H1 (cell line): ENCODE measurements at regions not wholly inside any gene's neighbourhood (a gene's known extent, or its start where the extent isn't known, plus 50 kb on each side); places are given as distances from the start of the nearest gene placed in this dataset.

ENCODE experiments used
- CTCF ChIA-PET: fragments of 300-600 bp; sonication (Branson Sonifier 250); formaldehyde crosslinking; loops from one replicate; lab custom pipeline; 2021; ENCODE audit not compliant: partially characterized antibody; lab: Charles Lee
- POLR2A ChIA-PET: fragments of 300-600 bp; sonication (Branson Sonifier 250); formaldehyde crosslinking; loops from one replicate; lab custom pipeline; 2021; ENCODE audit warnings: inconsistent platforms; ENCODE audit not compliant: partially characterized antibody; lab: Charles Lee
- DNase-seq, 2 experiments: peaks; one replicate each; pipeline versions ENCODE4 v3.0.0 to v3.0.0-alpha.2; 2010 to 2022; ENCODE audit warnings: low spot score in 2 of 2, low read depth in 1 of 2, mixed read lengths in 1 of 2
- FAIRE-seq: peaks from 2 replicates; lab custom pipeline; 2011; peaks lifted over from hg19 to GRCh38; lab: Jason Lieb, UNC
- H2AFZ ChIP-seq: 2 replicates; pipeline ENCODE4 v1.8.1; 2012; ENCODE audit warnings: low read length, inconsistent platforms
- H2AK5ac ChIP-seq: 2 replicates; pipeline ENCODE4 v1.6.1; 2013; ENCODE audit warnings: low read depth, low read length
- H2BK120ac ChIP-seq: replicated peaks from 2 replicates; pipeline ENCODE3; 2013; ENCODE audit warnings: low read depth, low read length, inconsistent platforms
- H2BK12ac ChIP-seq: 2 replicates; pipeline ENCODE4 v1.6.1; 2013; ENCODE audit warnings: low read depth, low read length
- H2BK15ac ChIP-seq: 2 replicates; pipeline ENCODE4 v1.6.1; 2013; ENCODE audit warnings: low read length
- H2BK20ac ChIP-seq: 2 replicates; pipeline ENCODE4 v1.6.1; 2013; ENCODE audit warnings: low read length
- H2BK5ac ChIP-seq: 2 replicates; pipeline ENCODE4 v1.6.1; 2013; ENCODE audit warnings: low read depth, low read length
- H3K14ac ChIP-seq: 2 replicates; pipeline ENCODE4 v1.6.1; 2013; ENCODE audit warnings: inconsistent platforms; ENCODE audit not compliant: insufficient read length
- H3K18ac ChIP-seq: 2 replicates; pipeline ENCODE4 v1.6.1; 2013; ENCODE audit warnings: low read length; ENCODE audit errors: extremely low read depth
- H3K23ac ChIP-seq: 2 replicates; pipeline ENCODE4 v1.6.1; 2013; ENCODE audit warnings: inconsistent platforms; ENCODE audit not compliant: insufficient read length
- H3K23me2 ChIP-seq: 2 replicates; pipeline ENCODE4 v1.6.1; 2013; ENCODE audit warnings: low read depth, low read length
- H3K27ac ChIP-seq: 2 replicates; pipeline ENCODE4 v1.6.1; 2011; ENCODE audit warnings: low read depth, low read length, inconsistent platforms
- H3K27me3 ChIP-seq, 4 experiments: replicated peaks in 1 of 4; 1 replicate in 1 of 4; 2 replicates in 3 of 4; pipeline versions ENCODE4 v1.6.1 to v1.8.1; 2011 to 2013; ENCODE audit warnings: low read length in 3 of 4, mild to moderate bottlenecking in 3 of 4, inconsistent platforms in 2 of 4, mixed read lengths in 2 of 4, moderate library complexity in 1 of 4; ENCODE audit not compliant: control insufficient read depth in 3 of 4, insufficient read depth in 3 of 4; ENCODE audit errors: extremely low read depth in 1 of 4
- H3K36me3 ChIP-seq, 4 experiments: 2 replicates each; pipeline versions ENCODE4 v1.6.1 to v1.8.1; 2011 to 2013; ENCODE audit warnings: mild to moderate bottlenecking in 4 of 4, low read length in 3 of 4, moderate library complexity in 2 of 4, control low read depth in 1 of 4, inconsistent platforms in 1 of 4; ENCODE audit not compliant: insufficient read depth in 4 of 4, control insufficient read depth in 2 of 4
- H3K4ac ChIP-seq: replicated peaks from 2 replicates; pipeline ENCODE3; 2013; ENCODE audit warnings: low read length, low read depth, mixed read lengths, inconsistent platforms; ENCODE audit not compliant: insufficient read length
- H3K4me1 ChIP-seq, 4 experiments: replicated peaks in 1 of 4; 1 replicate in 1 of 4; 2 replicates in 3 of 4; pipeline versions ENCODE4 v1.6.1 to v1.8.1; 2011 to 2013; ENCODE audit warnings: low read length in 3 of 4, inconsistent platforms in 2 of 4, mixed read lengths in 1 of 4; ENCODE audit not compliant: insufficient read depth in 4 of 4, control insufficient read depth in 3 of 4
- H3K4me2 ChIP-seq, 2 experiments: 2 replicates each; pipeline versions ENCODE4 v1.6.1 to v1.8.1; 2011 to 2013; ENCODE audit warnings: low read depth in 2 of 2, low read length in 2 of 2, control low read depth in 1 of 2, inconsistent platforms in 1 of 2, mild to moderate bottlenecking in 1 of 2; ENCODE audit not compliant: insufficient read depth in 1 of 2
- H3K4me3 ChIP-seq, 4 experiments: fragments of 200-600, 300-600 bp in 1 of 4; sonication (generic), shearing (Covaris generic), sonication (Bioruptor Twin) in 1 of 4; 2 replicates each; pipeline versions ENCODE4 v1.5.1 to v1.8.1; 2011 to 2016; ENCODE audit warnings: low read length in 4 of 4, low read depth in 3 of 4, control low read depth in 2 of 4, inconsistent platforms in 2 of 4, mild to moderate bottlenecking in 2 of 4, mixed read lengths in 1 of 4, moderate library complexity in 1 of 4; ENCODE audit not compliant: insufficient read depth in 2 of 4; ENCODE audit errors: extremely low read depth in 1 of 4
- H3K56ac ChIP-seq: replicated peaks from 2 replicates; pipeline ENCODE3; 2013; ENCODE audit warnings: low read depth, mild to moderate bottlenecking, mixed read lengths, low read length, inconsistent platforms; ENCODE audit not compliant: insufficient read length
- H3K79me1 ChIP-seq: 2 replicates; pipeline ENCODE4 v1.6.1; 2013; ENCODE audit warnings: low read depth, low read length, control low read depth
- H3K79me2 ChIP-seq, 2 experiments: 2 replicates each; pipeline versions ENCODE4 v1.6.1 to v1.8.1; 2012 to 2013; ENCODE audit warnings: low read length in 2 of 2, mild to moderate bottlenecking in 2 of 2, inconsistent platforms in 1 of 2; ENCODE audit not compliant: insufficient read depth in 2 of 2, control insufficient read depth in 1 of 2
- H3K9ac ChIP-seq, 4 experiments: replicated peaks in 1 of 4; 1 replicate in 1 of 4; 2 replicates in 3 of 4; pipeline versions ENCODE4 v1.6.1 to v1.8.1; 2011 to 2013; ENCODE audit warnings: low read depth in 3 of 4, low read length in 3 of 4, control low read depth in 2 of 4, mild to moderate bottlenecking in 2 of 4, moderate library complexity in 2 of 4, inconsistent platforms in 1 of 4; ENCODE audit errors: extremely low read depth in 1 of 4
- H3K9me3 ChIP-seq, 2 experiments: 2 replicates each; pipeline versions ENCODE4 v1.6.1 to v1.8.1; 2012 to 2013; ENCODE audit warnings: mild to moderate bottlenecking in 2 of 2, moderate library complexity in 2 of 2, control low read depth in 1 of 2, inconsistent platforms in 1 of 2, low read depth in 1 of 2, low read length in 1 of 2, mixed read lengths in 1 of 2; ENCODE audit not compliant: insufficient read depth in 2 of 2
- H4K20me1 ChIP-seq, 2 experiments: replicated peaks in 1 of 2; 2 replicates each; pipeline versions ENCODE3 to v1.8.1; 2011 to 2013; ENCODE audit warnings: inconsistent platforms in 2 of 2, low read length in 2 of 2, mild to moderate bottlenecking in 1 of 2; ENCODE audit not compliant: insufficient read depth in 2 of 2, control insufficient read depth in 1 of 2
- H4K5ac ChIP-seq: 2 replicates; pipeline ENCODE4 v1.6.1; 2013; ENCODE audit warnings: low read length, low read depth, mixed read lengths, inconsistent platforms; ENCODE audit not compliant: insufficient read length
- H4K8ac ChIP-seq: 2 replicates; pipeline ENCODE4 v1.8.0; 2013; ENCODE audit warnings: mild to moderate bottlenecking, moderate library complexity, low read length, inconsistent platforms; ENCODE audit not compliant: insufficient read depth; ENCODE audit errors: extremely low read depth
- H4K91ac ChIP-seq: replicated peaks from 2 replicates; pipeline ENCODE3; 2013; ENCODE audit warnings: low read length, mixed read lengths, inconsistent platforms; ENCODE audit not compliant: insufficient read length
- BCL11A ChIP-seq, 2 experiments: IDR thresholded peaks; one replicate each; pipeline ENCODE4 v1.6.1; 2011; ENCODE audit warnings: low read depth in 2 of 2, low read length in 2 of 2, mild to moderate bottlenecking in 2 of 2
- CBX5 ChIP-seq: fragments of 300-800, 300-1000 bp; sonication (generic); IDR thresholded peaks from 2 replicates; pipeline ENCODE4 v1.7.1; 2016; ENCODE audit warnings: antibody characterized with exemption, low read length, low read depth
- CEBPB ChIP-seq: IDR thresholded peaks from 2 replicates; pipeline ENCODE4 v1.6.1; 2012; ENCODE audit warnings: low read depth, low read length
- EP300 ChIP-seq, 2 experiments: IDR thresholded peaks; 1 replicate in 1 of 2; 2 replicates in 1 of 2; pipeline ENCODE4 v1.6.1; 2011 to 2012; ENCODE audit warnings: low read depth in 2 of 2, low read length in 2 of 2, mild to moderate bottlenecking in 2 of 2, borderline replicate concordance in 1 of 2, inconsistent platforms in 1 of 2, moderate library complexity in 1 of 2
- KDM1A ChIP-seq: fragments of 200-600, 300-600 bp; sonication (generic); IDR thresholded peaks from 2 replicates; pipeline ENCODE4 v1.7.1; 2016; ENCODE audit warnings: mild to moderate bottlenecking, low read length, borderline replicate concordance
- KDM5A ChIP-seq: fragments of 200-600 bp; IDR thresholded peaks from 2 replicates; pipeline ENCODE4 v1.7.1; 2012; ENCODE audit warnings: mild to moderate bottlenecking, low read length, inconsistent platforms, mixed read lengths
- SIX5 ChIP-seq: IDR thresholded peaks from 2 replicates; pipeline ENCODE4 v1.6.1; 2011; ENCODE audit warnings: mild to moderate bottlenecking, low read depth, low read length
- SP4 ChIP-seq: IDR thresholded peaks from 2 replicates; pipeline ENCODE4 v1.6.1; 2012; ENCODE audit warnings: low read length, inconsistent platforms
- SUZ12 ChIP-seq: fragments of 200-600 bp; sonication (generic); IDR thresholded peaks from 2 replicates; pipeline ENCODE4 v1.6.1; 2012; ENCODE audit warnings: mild to moderate bottlenecking, inconsistent platforms, low read length, moderate library complexity, mixed read lengths
- TCF12 ChIP-seq: IDR thresholded peaks from 2 replicates; pipeline ENCODE4 v1.6.1; 2011; ENCODE audit warnings: low read depth, mild to moderate bottlenecking, low read length
- ZNF274 ChIP-seq: IDR thresholded peaks from 2 replicates; pipeline ENCODE4 v1.7.0; 2012; ENCODE audit warnings: low read length, borderline replicate concordance; ENCODE audit errors: extremely low read depth
- WGBS, 2 experiments: shearing (Covaris generic) in 1 of 2; methylation state at CpG; one replicate each; pipeline versions ENCODE4 v1.1.6 to v1.1.7; 2013 to 2015; ENCODE audit warnings: low lambda C conversion rate in 2 of 2, mixed read lengths in 2 of 2, inconsistent platforms in 1 of 2, low coverage in 1 of 2, missing lambda C conversion rate in 1 of 2; ENCODE audit not compliant: insufficient replicate concordance in 2 of 2, insufficient coverage in 1 of 2, insufficient read length in 1 of 2; ENCODE audit errors: extremely low coverage in 1 of 2, missing lambda C conversion rate in 1 of 2; 5-methylcytosine and 5-hydroxymethylcytosine counted together

DNA sequence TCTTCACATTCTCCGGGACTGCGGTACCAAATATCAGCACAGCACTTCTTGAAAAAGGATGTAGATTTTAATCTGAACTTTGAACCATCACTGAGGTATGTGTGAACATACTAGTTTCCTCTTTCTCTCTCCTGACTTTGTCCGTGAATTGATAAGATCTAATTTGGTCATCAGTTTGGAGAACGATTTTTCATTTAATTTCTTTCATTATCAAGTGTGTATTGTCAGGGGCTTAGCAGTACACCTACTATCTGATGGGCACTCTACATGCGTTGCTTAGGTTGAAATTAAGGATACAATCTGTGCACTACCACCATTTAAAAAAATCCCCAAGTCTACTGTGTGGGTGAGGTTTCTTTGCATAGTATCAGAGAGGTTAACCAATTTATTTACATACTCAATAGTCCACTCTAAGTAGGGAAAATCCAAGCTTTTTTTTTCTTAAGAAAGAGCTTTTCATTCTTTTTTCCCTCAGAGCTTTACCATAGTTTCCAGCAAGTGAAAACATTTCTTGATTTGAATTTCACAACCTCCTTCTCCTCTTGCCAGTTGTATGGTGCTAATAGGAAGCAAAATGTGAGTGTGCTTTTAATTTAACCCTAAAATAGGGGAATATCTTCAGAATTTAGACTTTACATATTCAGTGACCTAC, 105.4 kb upstream of the ESR1 start:
- WGBS, 2 experiments: 98% methylated on average over 5 of the region's 5 CpGs; no CpG with 5 or more reads in 1 of the 2 experiments
- H3K27ac ChIP-seq: no peak overlapping the region
- no peak for DNase-seq
- TF ChIP-seq KDM5A (no peak), ZNF274 (no peak), SUZ12 (no peak), SP4 (no peak), KDM1A (no peak), EP300 (IDR thresholded peaks at IDR 0.05; ENCODE audit: borderline replicate concordance in 1 of 2, low read depth in 2 of 2, low read length in 2 of 2) (no peak), BCL11A (IDR thresholded peaks at IDR 0.05; ENCODE audit: low read depth in 2 of 2, low read length in 2 of 2) (no peak), SIX5 (no peak), CEBPB (no peak), TCF12 (no peak), CBX5 (no peak)

More for the DNA sequence above, 105.4 kb upstream of the ESR1 start:
- H4K20me1 ChIP-seq: no peaks in the 10 kb centered on the region
- H3K4me1 ChIP-seq: no peaks in the 10 kb centered on the region
- no peak overlapping the region for H2BK5ac ChIP-seq
- no peak overlapping the region for H3K9ac ChIP-seq
- no peak overlapping the region for H4K91ac ChIP-seq
- no peaks in the 10 kb centered on the region for H3K23me2 ChIP-seq
- no peak overlapping the region for H2BK15ac ChIP-seq
- no peak for FAIRE-seq
- H4K8ac ChIP-seq: no peak overlapping the region
- H3K18ac ChIP-seq: no peak overlapping the region
- no peaks in the 10 kb centered on the region for H3K9me3 ChIP-seq
- H3K27me3 ChIP-seq: no peaks in the 10 kb centered on the region
- no peak overlapping the region for H3K4me2 ChIP-seq
- no peak overlapping the region for H3K4ac ChIP-seq
- H4K5ac ChIP-seq: no peak overlapping the region
- CTCF ChIA-PET: no interaction called here
- POLR2A ChIA-PET: no interaction called here
- H3K23ac ChIP-seq: no peak overlapping the region
- H3K4me3 ChIP-seq: no peak overlapping the region
- H3K79me1 ChIP-seq: no peaks in the 10 kb centered on the region
- H2BK120ac ChIP-seq: no peak overlapping the region
- no peak overlapping the region for H2BK12ac ChIP-seq
- no peak overlapping the region for H2BK20ac ChIP-seq
- H2AK5ac ChIP-seq: no peak overlapping the region
- no peak overlapping the region for H3K56ac ChIP-seq
- H3K14ac ChIP-seq: no peak overlapping the region
- no peaks in the 10 kb centered on the region for H3K36me3 ChIP-seq
- no peaks in the 10 kb centered on the region for H3K79me2 ChIP-seq
- no peak overlapping the region for H2AFZ ChIP-seq
